Fibroblast of lung (primary cell): ENCODE measurements at regions not wholly inside any gene's neighbourhood (a gene's known extent, or its start where the extent isn't known, plus 50 kb on each side); places are given as distances from the start of the nearest gene placed in this dataset.

Source experiments
- DNase-seq, 2 donors: peaks; one replicate each; pipeline versions ENCODE4 v3.0.0 to v3.0.0-alpha.2; 2010; ENCODE audit warnings: low read depth in 2 of 2
- H2AFZ ChIP-seq: 2 replicates; pipeline ENCODE4 v1.5.1; 2012; ENCODE audit warnings: low read length, control low read depth, inconsistent platforms
- H3K27ac ChIP-seq: 2 replicates; pipeline ENCODE4 v1.5.1; 2011; ENCODE audit warnings: low read length, control low read depth; ENCODE audit not compliant: insufficient read depth
- H3K27me3 ChIP-seq: 2 replicates; pipeline ENCODE4 v1.5.1; 2011; ENCODE audit warnings: mild to moderate bottlenecking, low read length; ENCODE audit not compliant: control insufficient read depth, insufficient read depth
- H3K36me3 ChIP-seq: 2 replicates; pipeline ENCODE4 v1.5.1; 2011; ENCODE audit warnings: low read length; ENCODE audit not compliant: control insufficient read depth, insufficient read depth
- H3K4me1 ChIP-seq: 2 replicates; pipeline ENCODE4 v1.5.1; 2011; ENCODE audit warnings: low read length; ENCODE audit not compliant: control insufficient read depth, insufficient read depth; ENCODE audit errors: extremely low read depth
- H3K4me2 ChIP-seq: 2 replicates; pipeline ENCODE4 v1.5.1; 2011; ENCODE audit warnings: low read length, control low read depth; ENCODE audit not compliant: insufficient read depth; ENCODE audit errors: extremely low read depth
- H3K4me3 ChIP-seq, 4 experiments: fragments of 200-600 bp in 1 of 4; sonication (generic) in 1 of 4; replicated peaks in 1 of 4; 2 replicates each; pipeline ENCODE4 v1.5.1; 2011 to 2016; ENCODE audit warnings: low read length in 4 of 4, low read depth in 3 of 4, mild to moderate bottlenecking in 3 of 4, control low read depth in 2 of 4, inconsistent platforms in 1 of 4, mixed read lengths in 1 of 4; ENCODE audit not compliant: insufficient read depth in 1 of 4; ENCODE audit errors: control extremely low read depth in 1 of 4
- H3K79me2 ChIP-seq: 2 replicates; pipeline ENCODE4 v1.5.1; 2012; ENCODE audit warnings: mild to moderate bottlenecking, low read length, inconsistent platforms; ENCODE audit not compliant: control insufficient read depth, insufficient read depth
- H3K9ac ChIP-seq: 2 replicates; pipeline ENCODE4 v1.5.1; 2011; ENCODE audit warnings: mild to moderate bottlenecking, low read length, control low read depth; ENCODE audit not compliant: insufficient read depth
- H3K9me3 ChIP-seq: 2 replicates; pipeline ENCODE4 v1.5.1; 2012; ENCODE audit warnings: low read depth, low read length; ENCODE audit not compliant: control insufficient read depth, insufficient read depth
- H4K20me1 ChIP-seq: 2 replicates; pipeline ENCODE4 v1.5.1; 2011; ENCODE audit warnings: low read length; ENCODE audit not compliant: control insufficient read depth, insufficient read depth; ENCODE audit errors: extremely low read depth
- EZH2 ChIP-seq: IDR thresholded peaks from 2 replicates; pipeline ENCODE4 v1.5.1; 2012; ENCODE audit warnings: low read length, control low read depth, mild to moderate bottlenecking; ENCODE audit errors: missing control alignments
- TF ChIP-seq, protein P1 (sequence below), 2 donors: IDR thresholded peaks in 1 of 2; conservative IDR thresholded peaks in 1 of 2; 1 replicate in 1 of 2; 2 replicates in 1 of 2; pipeline ENCODE4 v1.5.1; 2011 to 2012; ENCODE audit warnings: low read length in 2 of 2, control low read depth in 1 of 2, inconsistent platforms in 1 of 2, low read depth in 1 of 2, mild to moderate bottlenecking in 1 of 2

DNA sequence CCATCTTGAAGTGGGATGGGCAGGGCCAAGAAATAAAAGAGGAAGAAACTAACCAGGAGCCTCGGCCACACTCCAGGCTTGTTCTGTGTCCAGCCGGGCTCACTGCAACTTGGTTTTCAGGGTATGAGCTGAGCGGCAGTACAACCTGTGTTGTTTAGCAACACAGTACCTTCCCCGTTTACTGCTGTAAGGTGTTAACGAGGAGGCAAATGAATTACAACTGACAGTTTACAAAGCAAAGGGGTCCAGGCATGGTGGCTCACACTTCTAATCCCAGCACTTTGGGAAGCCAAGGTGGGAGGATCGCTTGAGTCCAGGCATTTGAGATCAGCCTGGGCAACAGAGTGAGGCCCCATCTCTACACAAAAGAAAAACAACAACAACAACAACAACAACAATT is 481.3 kb upstream of the SULF2 start:
- Histone ChIP-seq H3K4me3 (no peak overlapping the region), H3K36me3 (no peaks in the 10 kb centered on the region), H3K4me1 (no peaks in the 10 kb centered on the region), H3K79me2 (no peaks in the 10 kb centered on the region), H4K20me1 (no peaks in the 10 kb centered on the region), H3K4me2 (no peak overlapping the region), H3K9me3 (no peaks in the 10 kb centered on the region), H3K27ac (no peak overlapping the region), H3K27me3 (no peaks in the 10 kb centered on the region), H3K9ac (no peak overlapping the region), H2AFZ (no peak overlapping the region)
- DNase-seq = no peak
- no peak for TF ChIP-seq EZH2
- TF ChIP-seq, protein P1, sequence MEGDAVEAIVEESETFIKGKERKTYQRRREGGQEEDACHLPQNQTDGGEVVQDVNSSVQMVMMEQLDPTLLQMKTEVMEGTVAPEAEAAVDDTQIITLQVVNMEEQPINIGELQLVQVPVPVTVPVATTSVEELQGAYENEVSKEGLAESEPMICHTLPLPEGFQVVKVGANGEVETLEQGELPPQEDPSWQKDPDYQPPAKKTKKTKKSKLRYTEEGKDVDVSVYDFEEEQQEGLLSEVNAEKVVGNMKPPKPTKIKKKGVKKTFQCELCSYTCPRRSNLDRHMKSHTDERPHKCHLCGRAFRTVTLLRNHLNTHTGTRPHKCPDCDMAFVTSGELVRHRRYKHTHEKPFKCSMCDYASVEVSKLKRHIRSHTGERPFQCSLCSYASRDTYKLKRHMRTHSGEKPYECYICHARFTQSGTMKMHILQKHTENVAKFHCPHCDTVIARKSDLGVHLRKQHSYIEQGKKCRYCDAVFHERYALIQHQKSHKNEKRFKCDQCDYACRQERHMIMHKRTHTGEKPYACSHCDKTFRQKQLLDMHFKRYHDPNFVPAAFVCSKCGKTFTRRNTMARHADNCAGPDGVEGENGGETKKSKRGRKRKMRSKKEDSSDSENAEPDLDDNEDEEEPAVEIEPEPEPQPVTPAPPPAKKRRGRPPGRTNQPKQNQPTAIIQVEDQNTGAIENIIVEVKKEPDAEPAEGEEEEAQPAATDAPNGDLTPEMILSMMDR (conservative IDR thresholded peaks at IDR 0.05 in 1 of 2, IDR thresholded peaks at IDR 0.05 in 1 of 2; ENCODE audit: low read depth in 1 of 2, low read length in 2 of 2) = no peak

DNA sequence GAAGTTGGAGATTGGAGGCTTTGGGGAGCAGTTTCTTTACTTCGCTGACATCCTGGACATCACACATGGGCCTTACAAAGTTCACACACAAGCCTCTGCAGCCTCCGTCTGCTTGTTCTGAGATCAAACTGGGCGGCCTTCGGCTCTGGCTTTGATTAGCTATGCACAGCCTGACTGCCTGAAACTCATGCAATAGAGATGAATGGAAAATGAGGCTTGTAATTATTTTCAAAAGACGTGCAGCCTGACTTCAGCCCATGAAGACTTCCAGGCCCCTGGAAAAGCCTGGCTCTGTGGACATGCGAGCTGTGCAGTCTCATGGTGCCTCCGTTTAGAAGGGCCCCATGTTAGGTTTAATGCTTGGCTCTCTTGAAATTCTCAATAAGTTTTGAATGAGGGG is 480.5 kb upstream of the SULF2 start:
- no peak overlapping the region for H3K9ac ChIP-seq
- no peaks in the 10 kb centered on the region for H3K4me1 ChIP-seq
- H3K36me3 ChIP-seq = no peaks in the 10 kb centered on the region
- H3K4me2 ChIP-seq = no peak overlapping the region
- H3K9me3 ChIP-seq = no peaks in the 10 kb centered on the region
- no peaks in the 10 kb centered on the region for H3K79me2 ChIP-seq
- H3K4me3 ChIP-seq = no peak overlapping the region
- no peaks in the 10 kb centered on the region for H3K27me3 ChIP-seq
- TF ChIP-seq, protein P1 (conservative IDR thresholded peaks at IDR 0.05 in 1 of 2, IDR thresholded peaks at IDR 0.05 in 1 of 2; ENCODE audit: low read depth in 1 of 2, low read length in 2 of 2) = no peak
- TF ChIP-seq EZH2 = no peak
- H4K20me1 ChIP-seq = no peaks in the 10 kb centered on the region
- no peak for DNase-seq
- H2AFZ ChIP-seq = no peak overlapping the region
- H3K27ac ChIP-seq = no peak overlapping the region

DNA sequence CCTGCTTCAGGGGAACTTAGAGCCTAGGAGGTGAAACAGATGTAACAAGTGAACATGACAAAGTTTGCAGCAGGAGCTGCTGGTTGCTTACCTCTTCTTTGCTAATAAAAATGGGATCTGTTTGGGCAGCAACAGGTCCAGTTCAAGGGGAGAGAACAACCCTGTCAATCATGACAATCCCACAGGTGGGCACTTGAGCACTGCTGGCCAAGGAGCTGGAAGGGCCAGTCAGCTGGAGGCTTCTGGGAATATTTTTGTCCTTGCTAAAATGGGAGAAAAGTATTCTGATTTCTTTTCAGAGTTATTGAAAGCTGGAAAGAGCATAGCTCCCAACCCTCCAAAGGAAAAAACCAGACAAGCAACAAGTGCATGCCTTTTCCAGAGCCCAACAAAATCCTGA is 477.7 kb upstream of the SULF2 start:
- Histone ChIP-seq H3K9ac (no peak overlapping the region), H3K4me1 (no peaks in the 10 kb centered on the region), H3K79me2 (no peaks in the 10 kb centered on the region), H4K20me1 (no peaks in the 10 kb centered on the region), H3K4me2 (no peak overlapping the region), H2AFZ (no peak overlapping the region), H3K27ac (no peak overlapping the region), H3K4me3 (no peak overlapping the region), H3K36me3 (no peaks in the 10 kb centered on the region), H3K27me3 (no peaks in the 10 kb centered on the region), H3K9me3 (no peaks in the 10 kb centered on the region)
- DNase-seq = no peak
- TF ChIP-seq, protein P1 (conservative IDR thresholded peaks at IDR 0.05 in 1 of 2, IDR thresholded peaks at IDR 0.05 in 1 of 2; ENCODE audit: low read depth in 1 of 2, low read length in 2 of 2) = no peak
- TF ChIP-seq EZH2 = no peak
